GM18520 (cell line): ENCODE measurements at regions not wholly inside any gene's neighbourhood (a gene's known extent, or its start where the extent isn't known, plus 50 kb on each side); places are given as distances from the start of the nearest gene placed in this dataset.
"Not testable (repeated sequence)": the region's sequence is repeated elsewhere in the genome, so short reads cannot be mapped to it uniquely, and the experiment has no call there.

ENCODE experiments used
- ATAC-seq: cut with Tn5 transposase; IDR thresholded peaks from one replicate; pipeline ENCODE4 v1.9.1; 2021; ENCODE audit not compliant: unreplicated experiment

DNA sequence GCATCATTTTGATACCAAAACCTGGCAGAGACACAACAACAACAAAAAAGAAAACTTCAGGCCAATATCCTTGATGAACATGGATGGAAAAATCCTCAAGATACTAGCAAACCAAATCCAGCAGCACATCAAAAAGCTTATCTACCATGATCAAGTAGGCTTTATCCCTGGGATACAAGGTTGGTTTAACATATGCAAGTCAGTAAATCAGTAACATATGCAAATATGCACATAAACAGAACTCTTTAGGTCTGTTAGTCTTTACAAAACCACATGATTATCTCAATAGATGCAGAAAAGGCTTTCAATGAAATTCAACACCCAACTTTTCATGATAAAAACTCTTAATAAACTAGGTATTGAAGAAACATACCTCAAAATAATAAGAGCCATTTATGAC lies 587.5 kb upstream of the CELF4 start:
- not testable (repeated sequence) for ATAC-seq

DNA sequence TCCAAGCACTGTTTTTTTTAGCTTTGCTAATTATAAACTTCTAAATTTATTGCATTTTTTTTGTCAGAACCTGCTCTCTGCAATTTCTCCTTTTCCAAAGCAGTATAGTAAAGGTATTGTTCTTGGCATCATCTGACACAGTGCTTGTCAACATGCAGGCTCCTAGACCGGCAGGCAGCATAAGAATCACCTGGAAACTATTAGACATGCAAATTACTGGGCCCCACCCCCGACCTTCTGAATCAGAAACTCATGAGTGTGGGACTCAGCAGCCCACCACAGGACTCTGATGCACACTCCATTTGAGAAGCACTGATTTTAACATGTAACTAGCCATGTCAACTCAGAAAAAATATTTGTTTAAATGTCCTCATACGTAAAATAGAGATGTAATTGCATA lies 551.1 kb upstream of the CELF4 start:
- ATAC-seq: no peak

DNA sequence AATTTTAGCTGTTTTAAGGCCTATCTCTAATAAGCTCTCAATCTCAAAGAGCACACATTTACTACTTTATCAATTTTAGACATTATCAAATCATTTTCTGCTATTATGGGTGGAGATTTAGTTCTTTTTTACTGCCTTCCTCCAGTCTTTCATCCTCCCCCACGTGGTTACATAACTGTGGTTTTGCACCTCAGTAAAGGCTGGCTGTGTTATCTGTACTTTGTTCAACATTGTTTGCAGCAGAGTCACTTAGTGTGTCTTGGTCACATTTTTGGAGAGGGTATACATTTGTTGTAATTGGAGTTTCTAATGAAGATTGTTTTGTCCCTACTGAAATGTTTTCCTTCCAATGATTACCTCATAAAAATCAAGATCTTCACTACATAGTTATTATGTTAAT lies 549.6 kb upstream of the CELF4 start:
- no peak for ATAC-seq

DNA sequence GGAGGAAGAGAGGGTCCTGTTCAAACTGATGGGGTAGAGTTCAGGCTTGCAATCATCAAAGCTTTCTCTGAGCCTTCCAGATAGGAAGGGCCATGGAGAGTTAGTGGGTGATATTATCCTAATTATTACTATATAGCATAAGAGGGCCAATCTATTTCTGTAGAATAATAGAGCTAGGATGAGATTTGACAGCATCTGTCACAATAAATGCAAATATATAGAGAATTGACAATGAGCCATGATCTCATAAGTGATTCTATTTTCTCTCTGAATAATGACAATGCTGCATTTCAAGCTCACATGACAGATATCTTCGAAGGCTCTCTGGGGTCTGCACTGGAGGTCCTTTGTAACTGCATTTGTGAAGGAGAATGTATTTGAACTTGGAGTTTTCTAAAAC lies 521.9 kb upstream of the CELF4 start:
- ATAC-seq: no peak

DNA sequence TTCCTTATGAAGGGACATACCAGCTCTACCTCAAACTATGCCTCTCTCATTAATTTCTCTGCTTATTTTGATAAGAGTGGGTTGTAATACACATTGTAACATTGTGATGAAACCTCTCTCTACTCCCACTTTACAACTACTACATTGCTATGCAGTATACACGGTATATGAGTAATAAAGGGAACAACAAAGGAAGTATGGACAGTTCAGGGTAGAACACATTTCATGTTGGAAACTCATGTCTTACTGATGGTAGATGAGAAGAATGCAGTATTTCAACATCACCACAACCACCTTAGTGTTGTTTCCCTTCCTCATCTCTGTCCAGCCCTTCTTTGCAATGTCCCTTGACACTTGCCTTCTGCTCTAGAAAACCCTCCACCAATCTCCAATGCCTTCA lies 515.9 kb upstream of the CELF4 start:
- no peak for ATAC-seq

DNA sequence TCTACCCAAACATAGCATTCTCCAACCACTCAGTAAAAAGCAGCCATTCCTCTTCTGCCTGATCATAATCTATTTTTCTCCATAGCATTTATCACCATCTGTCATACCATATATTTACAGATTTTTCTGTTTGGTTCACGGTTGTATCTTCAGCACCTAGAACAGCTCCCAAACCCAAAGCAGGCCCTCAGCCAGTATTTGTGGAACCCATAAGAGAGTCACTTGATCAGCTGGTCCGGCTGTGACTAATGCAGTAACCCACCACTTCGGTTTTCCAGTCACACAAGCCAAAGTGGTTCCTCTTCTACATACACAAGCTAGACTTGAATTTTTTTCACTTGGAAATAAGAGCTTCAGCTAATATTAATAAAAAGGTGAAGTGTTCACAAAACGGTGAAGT lies 511.6 kb upstream of the CELF4 start:
- no peak for ATAC-seq

DNA sequence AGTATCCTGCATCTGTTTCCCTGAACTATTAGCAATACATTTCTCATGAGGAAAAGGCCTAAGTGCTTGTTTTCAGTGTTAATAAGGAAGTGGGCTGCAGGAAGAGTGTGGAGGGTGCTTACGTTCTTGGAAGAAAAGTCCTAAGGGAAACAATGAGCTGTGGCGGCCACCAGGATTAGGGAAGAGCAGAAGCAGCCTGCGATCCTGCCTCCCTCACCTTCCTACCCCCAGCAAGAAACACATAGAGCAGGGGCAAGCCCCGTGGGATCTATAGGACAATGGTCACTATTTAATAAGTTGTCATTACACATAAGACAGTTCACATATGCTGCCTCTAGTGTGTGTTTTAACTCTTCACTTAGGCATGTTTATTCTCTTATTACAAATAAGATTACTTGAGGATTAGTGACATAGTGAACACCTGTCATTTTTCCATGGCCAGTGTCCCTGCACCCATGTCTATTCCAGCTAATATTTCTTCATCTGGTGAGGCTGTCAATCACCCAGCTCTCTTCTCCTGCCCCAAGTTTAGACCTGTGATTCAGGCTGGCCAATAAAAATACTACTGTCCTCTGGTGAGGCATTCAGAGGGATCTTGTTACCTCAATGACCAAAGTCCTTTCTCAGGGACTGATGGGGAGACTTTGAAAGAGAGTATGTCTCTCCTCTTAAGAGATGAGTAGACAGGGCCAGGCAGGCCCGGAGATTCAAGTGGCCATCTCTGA lies 510.9 kb upstream of the CELF4 start:
- no peak for ATAC-seq

DNA sequence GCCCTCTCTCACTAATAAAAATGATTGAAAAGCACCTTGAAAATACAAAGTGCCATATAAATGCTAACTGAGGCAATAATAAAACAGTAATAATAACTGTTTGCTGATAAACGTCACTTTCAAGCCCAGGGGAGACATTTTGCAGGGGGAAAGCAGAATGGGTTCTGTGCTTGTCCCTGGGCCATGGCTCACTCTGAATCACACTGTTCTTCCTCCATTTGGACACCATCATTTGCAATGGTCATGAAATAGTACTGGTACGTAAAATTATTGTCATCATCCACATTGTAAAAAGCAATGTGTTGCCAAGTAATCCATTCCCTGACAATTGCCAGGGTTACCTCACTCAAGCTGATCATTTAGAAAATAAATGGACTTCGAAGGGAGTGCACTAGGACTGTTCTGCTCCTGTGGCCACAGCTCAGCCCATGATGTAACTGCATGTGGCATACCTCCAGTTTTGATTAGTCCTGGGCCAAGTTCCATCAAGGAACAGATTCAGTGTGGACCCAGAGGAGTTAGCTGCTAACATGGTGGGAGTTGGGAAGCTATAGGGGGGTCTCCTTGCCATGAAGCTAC lies 508.8 kb upstream of the CELF4 start:
- no peak for ATAC-seq

DNA sequence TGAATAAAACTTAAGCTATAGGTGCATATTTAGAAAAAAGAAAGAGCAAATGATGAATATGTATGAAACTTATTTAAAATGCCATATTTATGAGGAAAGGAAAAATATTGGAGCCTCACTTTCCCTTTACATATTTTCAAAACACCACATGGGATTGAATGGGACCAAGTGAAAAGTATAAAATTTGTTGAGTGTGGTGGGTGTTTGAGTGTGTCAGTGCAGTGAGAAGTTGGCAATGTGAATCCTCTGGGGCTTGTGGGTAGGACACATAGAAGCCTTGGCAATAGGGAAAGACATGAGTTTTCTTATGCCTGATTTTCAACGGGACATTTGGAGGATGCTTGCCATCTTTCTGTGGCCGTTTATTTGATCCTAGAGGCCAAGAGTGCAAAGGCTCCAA lies 502.2 kb upstream of the CELF4 start:
- ATAC-seq: no peak

DNA sequence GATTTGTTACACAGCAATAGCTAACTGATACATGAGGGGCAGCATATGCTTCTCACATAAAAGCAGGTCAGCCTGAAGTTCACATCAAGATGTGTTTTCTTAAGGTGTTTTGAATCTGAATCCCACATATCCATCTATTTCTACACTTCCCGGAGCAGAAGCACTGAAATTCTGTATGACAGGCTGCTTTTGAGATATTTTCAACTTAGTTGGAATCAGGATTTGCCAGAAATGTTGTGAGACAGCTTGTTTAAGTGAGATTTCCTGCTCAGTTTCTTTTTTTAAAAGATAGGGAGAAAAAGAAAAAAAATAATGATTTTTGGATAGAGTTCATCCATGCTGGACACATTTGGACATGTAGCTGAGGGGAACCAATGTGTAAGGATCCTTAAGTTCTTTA lies 501.5 kb upstream of the CELF4 start:
- no peak for ATAC-seq

DNA sequence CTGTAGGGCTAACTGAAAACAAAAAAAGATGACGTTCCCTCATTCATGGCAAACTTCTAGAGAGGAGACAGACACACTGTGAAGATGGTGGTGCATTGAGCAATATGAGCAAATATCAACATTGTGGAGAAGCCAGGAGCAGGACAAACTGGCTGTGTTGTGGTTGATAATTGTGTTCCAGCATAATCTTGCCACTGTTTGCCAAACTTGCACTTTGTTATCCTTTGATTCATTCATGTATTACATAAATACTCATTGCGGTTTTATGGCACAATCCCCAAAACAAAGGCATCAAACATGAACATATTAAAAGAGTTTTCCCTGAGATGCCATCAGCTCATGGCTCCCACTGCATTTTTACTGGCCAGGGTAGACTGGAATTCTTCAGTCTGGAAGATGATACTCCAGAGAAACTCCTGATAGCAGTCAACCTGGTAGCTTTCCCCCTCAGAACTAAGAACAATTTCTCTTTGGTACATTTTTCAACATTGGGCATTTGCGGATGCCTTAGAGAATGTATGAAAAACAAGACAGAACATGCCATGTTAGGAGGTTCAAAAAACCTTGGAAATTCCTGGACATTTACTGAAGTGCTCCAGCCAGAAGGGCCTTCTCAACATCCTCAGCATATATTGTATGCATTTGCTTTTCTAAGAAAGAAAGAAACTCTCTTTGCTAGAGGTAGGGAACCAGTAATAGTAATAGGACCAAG lies 487.4 kb upstream of the CELF4 start:
- ATAC-seq: no peak

DNA sequence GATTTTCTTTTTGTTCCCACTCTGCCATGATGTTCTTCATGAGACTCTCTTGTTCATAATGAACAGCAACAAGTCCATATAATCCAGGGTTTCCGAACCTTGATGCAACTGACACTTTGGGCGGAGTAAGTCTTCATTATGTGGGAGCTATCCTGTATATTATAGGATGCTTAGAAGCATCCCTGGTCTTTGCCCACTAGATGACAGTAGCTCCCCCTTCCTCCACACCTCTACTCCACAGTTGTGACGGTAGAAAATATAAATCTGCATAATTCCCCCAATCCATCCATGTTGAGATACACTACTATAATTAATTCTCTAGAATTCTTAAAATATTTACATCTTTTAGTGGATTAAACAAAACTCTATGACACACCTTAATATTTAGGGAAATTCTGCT lies 482.2 kb upstream of the CELF4 start:
- no peak for ATAC-seq

DNA sequence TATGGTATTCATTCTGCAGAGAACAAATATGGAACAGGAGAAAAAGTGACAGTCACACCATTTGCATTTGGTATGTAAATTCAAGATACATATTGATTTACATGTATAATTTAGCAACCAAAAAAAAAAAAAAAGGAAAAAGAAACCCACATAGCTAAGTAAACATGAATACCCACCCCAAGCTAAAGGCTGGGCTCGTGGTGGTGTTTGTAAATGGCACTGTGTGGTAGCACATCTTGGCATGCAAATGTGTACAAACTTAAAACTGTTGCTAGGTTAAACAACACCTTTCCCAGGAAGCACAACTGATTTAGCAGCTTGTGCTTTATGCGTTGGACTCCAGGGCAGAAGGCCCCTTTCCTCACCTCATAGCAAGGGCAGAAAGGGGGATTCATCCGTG lies 481.1 kb upstream of the CELF4 start:
- ATAC-seq: no peak

DNA sequence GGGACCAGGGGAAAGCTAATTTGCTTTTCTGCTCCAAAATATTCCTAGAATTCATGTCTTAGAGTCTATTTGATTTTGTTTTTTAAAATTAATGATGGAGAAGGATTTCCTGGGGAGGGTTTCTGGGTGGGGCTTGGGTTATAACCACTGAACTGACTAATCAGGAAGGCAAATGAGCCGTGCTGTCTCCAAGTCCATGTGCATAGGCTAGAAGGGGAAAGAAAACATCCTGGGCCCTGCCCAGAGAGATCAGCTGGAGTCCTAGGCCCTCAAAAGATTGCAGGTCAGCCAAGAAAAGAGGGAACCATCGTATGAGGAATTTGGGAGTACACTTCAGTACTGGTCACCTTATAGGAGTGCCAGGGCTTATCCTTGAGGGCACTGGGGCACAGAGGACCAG lies 480.2 kb upstream of the CELF4 start:
- no peak for ATAC-seq

DNA sequence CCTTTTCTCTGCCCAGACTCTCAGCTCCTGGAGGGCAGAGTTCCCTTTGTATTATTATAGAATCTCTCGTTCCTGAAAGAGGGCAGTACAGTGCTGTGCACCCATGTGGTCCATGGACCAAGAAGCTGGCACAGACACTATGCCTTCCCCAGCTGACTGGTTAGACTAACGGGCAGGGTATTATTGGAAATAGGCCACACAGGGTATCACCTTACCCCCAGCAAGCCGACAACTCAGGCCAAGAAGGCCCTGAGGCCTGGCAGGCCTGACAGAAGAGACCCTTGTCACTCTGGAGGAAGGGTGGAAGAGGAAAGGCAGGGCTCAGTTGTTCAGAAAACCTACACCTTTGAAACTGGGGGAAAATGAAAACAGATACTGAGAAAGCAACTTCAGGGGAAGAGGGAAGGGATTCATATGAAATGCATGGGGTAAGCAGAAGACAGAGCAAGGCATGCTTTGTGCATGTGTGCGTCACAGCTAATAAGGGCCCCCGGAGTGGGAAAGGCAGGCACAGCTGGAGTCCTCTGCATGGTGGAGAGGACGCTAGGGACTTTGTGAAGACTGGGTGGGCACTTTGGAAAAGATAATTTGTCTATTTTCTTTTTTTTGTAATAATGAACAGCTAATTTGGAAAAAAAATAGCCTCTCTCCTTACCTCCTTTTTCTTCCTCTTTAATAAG lies 476.8 kb upstream of the CELF4 start:
- no peak for ATAC-seq

DNA sequence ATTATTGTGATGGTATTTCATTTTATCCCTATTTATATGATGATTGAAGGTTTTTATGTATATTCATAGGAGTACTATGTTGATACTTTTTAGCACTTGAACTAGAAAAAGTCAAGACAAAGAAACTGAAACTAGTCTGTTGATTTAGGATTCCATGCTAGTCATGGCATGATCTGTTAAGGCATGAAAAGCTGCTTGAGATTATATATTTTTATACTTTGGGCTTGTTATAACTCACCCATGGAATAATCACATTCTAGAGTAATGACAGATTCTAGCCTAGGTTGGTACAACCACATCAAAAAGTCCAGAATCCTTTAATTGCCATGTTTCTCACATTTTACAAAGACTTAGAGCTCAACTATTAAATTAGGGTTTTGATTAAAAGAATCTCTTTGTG lies 472.6 kb upstream of the CELF4 start:
- no peak for ATAC-seq

DNA sequence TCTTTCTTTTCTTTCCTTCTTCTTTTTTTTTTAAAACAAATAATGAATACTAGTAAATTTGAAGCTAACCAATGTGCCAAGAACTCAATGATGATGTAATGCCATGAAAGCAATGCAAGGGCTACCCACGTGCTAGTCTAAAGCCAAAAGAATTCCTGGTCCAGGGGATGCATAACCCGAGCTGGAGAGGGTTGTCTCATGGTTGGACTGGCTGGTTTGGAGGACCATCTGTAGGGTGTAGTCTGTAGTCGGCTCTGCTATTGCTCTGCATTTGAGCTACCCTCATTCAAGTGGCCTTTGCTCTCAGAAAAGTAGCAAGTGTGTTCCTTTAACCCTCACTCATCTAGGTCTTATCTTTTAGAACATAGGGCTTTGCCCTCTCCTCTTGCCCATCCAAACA lies 469.6 kb upstream of the CELF4 start:
- no peak for ATAC-seq

DNA sequence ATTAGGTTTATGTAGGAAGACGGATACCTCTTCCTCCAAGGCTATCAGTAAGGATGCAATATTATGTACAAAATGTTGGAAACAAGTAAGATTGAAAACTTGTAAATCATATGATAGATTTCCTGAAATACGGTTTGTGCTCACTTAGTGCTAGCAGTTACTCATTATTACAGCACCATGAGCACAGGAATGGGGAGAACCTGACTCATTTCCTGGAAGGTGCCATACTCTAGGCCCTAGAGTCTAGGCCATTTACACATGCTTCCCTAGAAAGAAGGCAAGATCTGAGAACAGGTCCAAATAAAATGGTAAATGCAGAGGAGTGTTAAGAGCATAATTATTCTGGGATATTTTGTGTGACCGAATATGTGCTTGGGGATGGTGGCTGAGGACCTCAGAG lies 467.7 kb upstream of the CELF4 start:
- ATAC-seq: no peak

DNA sequence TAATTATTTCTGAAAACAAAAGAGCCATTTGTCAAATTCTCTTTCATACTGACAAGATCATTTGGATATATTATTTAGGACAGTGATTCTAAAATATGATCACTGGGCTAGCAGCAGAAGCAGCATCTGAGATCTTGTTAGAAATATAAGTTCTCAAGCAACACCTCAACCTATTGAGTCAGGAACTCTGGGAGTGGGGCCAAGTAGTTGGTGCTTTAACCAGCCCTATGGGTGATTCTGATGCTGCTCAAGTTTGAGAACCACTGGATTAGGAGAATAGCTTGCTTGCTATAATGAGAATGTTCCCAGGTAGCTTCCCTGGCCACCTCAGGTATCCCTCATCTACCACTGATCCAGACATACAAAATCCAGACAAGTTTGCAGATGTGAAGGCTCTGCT lies 466.9 kb upstream of the CELF4 start:
- no peak for ATAC-seq

DNA sequence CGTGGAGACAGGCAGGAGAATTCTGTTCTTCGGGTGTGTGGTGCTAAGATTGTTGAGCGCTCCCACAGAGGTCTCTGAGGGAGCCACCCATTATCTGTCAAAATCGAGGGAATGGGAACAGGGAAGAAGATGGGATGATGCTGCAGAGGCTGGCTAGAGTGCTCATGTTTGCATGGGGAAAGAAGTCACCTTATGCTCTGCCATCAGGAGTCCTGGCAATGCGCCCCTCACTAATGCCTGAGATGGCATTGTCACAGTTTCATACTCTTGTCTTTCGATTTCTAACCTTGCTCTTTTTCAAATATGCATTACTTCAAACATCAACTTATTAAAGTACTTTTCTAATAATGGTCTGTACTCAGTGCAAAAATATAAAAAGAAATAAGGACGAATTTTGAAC lies 463.3 kb upstream of the CELF4 start:
- ATAC-seq: no peak

DNA sequence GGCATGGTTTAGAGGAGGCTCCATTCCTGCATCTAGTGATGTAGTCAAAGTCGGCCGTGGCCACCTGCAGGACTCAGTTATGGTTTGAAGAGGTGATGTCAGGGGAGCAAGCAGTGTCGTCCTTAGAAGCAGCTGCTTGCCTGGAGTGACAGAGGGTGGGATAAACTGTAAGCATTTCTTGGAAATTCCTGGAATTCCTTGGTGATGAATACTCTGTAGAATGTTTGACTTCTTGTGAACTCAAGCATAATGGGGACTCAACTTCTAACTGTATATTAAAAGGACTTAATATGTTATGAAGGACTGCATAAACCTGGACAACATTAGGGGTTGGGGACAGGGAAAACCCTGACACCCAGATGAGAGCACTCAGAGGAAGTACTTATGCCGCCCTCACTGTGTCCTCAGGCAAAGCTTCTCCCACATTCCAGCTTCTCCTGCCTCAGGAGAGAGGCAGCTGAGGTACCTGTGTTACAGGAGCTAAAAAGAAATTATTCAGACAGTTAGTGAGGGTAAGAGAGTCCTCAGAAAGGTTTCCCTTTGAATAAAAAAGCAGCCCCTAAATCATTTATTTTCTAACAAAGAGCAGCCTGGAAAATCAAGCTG lies 459.9 kb upstream of the CELF4 start:
- no peak for ATAC-seq

DNA sequence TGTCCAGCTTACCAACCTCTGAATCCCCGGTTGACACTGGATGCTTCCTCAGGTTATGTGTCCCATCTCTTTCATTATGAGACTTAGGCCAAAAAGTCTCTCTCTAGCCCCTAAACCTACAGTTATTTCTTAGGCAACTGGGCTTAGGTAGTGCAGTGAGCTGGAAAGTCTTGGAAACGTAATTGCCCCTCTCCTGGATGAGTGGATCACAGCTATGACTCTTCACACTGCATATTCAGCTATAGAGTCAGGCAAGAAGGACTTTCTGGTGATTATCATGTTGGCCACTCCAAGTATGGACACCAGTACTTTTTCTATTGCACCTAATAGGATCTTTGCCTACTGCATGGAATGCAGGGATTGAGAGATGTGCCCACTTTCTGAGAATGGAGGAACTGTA lies 458.3 kb upstream of the CELF4 start:
- ATAC-seq: no peak
